ENCODE measurements at regions not wholly inside any gene's neighbourhood (a gene's known extent, or its start where the extent isn't known, plus 50 kb on each side); places are given as distances from the start of the nearest gene placed in this dataset.

DNA sequence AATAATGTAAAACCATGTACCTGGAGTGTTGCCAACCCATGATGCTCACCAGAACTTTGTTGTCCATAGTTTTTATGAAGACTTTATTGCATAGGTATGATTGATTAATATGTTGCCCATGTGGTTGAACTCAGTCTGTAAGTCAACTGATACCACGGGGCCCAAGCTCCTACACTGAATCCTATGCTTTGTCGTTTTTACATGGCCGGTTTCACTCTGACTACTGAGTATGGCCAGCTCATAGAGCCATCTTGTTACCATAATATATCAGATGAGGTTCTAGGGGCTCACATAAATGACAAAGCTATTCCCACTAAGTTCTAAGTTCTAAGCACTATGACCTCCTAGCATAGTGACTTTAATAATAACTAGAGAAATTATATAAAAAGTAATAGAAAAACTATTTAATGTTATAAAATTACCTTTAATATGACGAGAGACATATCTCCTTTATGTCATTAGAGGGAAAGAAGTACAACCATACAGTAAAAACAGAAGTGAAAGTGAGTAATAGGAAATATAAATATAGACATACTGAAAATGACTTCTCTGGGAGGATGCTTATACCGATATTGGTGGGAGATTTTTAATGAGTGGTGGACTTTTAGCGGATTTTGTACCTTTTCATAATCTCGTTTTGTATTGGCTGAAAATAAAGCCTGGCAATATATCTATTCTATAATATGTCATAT is 983.4 kb upstream of the PRMT6 start:
- Mint-ChIP-seq H3K27me3 (ENCODE audit: low read depth) (no peaks in the 10 kb centered on the region), H3K4me1 (no peaks in the 10 kb centered on the region), H3K4me3 (no peak overlapping the region), H3K36me3 (ENCODE audit: low read depth) (no peaks in the 10 kb centered on the region), H3K9me3 (no peaks in the 10 kb centered on the region), H3K27ac (no peak overlapping the region)
- TF ChIP-seq, protein P1, sequence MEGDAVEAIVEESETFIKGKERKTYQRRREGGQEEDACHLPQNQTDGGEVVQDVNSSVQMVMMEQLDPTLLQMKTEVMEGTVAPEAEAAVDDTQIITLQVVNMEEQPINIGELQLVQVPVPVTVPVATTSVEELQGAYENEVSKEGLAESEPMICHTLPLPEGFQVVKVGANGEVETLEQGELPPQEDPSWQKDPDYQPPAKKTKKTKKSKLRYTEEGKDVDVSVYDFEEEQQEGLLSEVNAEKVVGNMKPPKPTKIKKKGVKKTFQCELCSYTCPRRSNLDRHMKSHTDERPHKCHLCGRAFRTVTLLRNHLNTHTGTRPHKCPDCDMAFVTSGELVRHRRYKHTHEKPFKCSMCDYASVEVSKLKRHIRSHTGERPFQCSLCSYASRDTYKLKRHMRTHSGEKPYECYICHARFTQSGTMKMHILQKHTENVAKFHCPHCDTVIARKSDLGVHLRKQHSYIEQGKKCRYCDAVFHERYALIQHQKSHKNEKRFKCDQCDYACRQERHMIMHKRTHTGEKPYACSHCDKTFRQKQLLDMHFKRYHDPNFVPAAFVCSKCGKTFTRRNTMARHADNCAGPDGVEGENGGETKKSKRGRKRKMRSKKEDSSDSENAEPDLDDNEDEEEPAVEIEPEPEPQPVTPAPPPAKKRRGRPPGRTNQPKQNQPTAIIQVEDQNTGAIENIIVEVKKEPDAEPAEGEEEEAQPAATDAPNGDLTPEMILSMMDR (IDR thresholded peaks at IDR 0.05; ENCODE audit: unreplicated experiment in 3 of 3): no peak

DNA sequence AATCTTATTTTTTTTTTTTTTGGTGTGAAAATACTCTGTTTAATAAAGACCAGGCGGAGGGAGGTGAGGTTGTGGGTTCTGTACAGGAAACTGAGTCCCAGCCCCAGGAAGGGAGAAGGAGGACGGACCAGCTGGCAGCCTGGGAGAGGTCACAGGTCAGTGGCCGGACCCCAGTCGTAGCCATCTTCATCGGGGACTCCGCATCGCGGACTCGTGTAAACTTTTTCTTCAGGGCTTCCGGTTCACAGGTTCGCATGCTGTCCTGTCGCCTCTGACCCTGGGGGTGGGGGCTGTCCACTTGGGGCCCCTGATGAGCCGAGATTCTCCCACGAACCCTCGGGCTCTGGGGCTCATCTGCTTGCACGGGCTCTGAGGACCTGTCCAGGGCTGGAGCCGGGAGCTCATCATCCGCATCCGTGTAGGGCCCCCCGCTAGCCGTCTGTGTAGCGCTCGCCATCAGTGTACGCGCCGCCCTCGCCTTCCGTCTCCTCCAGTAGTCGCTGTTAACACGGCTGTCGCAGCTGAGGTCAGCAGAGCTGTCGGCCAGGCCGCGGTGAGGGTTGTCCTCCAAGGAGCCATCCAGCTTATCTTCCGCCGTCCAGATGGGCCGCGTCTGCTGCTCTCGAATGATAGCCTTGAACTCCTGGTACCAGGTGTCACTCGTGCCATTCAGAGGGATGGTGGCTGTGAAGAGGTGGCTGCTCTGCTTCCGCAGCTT is 975.7 kb upstream of the PRMT6 start:
- Mint-ChIP-seq H3K27me3 (ENCODE audit: low read depth) (no peaks in the 10 kb centered on the region), H3K4me3 (no peak overlapping the region), H3K36me3 (ENCODE audit: low read depth) (no peaks in the 10 kb centered on the region), H3K9me3 (no peaks in the 10 kb centered on the region), H3K4me1 (no peaks in the 10 kb centered on the region), H3K27ac (no peak overlapping the region)
- TF ChIP-seq, protein P1 (IDR thresholded peaks at IDR 0.05; ENCODE audit: unreplicated experiment in 3 of 3): no peak

DNA sequence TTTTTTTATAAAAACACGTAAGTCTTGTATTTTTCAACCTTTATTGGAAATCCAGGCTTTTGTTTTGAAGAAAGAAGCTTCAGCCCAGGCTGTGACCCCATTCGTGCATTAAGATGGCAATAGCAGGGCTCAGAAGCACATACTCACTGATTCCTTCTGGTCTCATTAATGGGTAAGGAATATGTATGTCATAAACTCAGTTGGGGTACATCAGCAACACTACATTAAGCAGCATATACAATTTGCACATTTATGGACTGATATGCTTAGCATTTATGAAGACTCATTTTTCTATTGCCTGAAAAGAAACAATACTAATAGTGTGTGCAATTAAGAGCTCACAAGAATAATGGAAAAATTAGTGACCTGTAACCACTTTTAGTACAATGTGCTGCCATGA is 945.4 kb upstream of the PRMT6 start:
- Mint-ChIP-seq H3K27me3 (ENCODE audit: low read depth) (no peaks in the 10 kb centered on the region), H3K27ac (no peak overlapping the region), H3K9me3 (peaks cover 11% of the 10 kb centered on the region), H3K4me3 (no peak overlapping the region), H3K36me3 (ENCODE audit: low read depth) (no peaks in the 10 kb centered on the region), H3K4me1 (no peaks in the 10 kb centered on the region)
- TF ChIP-seq, protein P1 (IDR thresholded peaks at IDR 0.05; ENCODE audit: unreplicated experiment in 3 of 3): no peak

DNA sequence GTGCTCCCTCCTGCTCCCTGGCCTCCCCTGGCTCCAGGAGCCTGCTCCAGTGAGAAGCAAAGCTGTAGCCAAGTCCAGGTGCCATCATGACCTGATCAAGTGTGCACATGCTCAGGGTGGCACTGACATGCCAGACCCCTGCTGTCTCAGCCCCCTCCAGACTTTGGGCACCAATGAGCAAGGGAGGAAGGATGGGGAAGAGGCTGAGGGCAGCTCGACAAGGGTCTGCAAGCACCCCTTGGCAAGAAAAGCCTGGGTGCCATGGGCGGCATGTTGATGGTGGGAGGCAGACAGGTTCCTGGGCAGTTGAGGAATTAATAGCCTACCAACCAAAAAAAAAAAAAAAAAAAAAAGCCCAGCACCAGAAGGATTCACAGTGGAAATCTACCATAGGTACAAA is 942.6 kb upstream of the PRMT6 start:
- Mint-ChIP-seq H3K4me3 (no peak overlapping the region), H3K9me3 (peaks cover 16% of the 10 kb centered on the region), H3K27me3 (ENCODE audit: low read depth) (no peaks in the 10 kb centered on the region), H3K27ac (no peak overlapping the region), H3K4me1 (no peaks in the 10 kb centered on the region), H3K36me3 (ENCODE audit: low read depth) (no peaks in the 10 kb centered on the region)
- TF ChIP-seq, protein P1 (IDR thresholded peaks at IDR 0.05; ENCODE audit: unreplicated experiment in 3 of 3): no peak

DNA sequence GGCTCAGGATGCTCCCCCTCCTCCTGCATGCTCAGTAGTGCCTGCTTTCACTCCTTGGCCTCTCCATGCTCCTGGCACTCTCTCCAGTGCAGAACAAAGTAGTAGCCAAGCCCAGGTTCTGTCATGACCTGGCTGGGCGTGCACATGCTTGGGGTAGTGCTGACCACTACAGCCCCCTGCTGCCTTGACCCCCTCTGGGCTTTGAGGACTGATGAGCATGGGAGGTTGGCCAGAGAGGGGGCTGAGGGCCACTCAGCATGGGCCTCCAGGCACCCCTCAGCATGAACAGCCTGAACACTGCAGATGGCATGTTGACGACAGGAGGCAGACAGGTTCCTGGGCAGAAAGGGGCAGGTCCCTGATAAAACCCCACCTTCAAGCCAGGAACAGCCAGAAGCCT is 935.7 kb upstream of the PRMT6 start:
- no peaks in the 10 kb centered on the region for H3K27me3 Mint-ChIP-seq (ENCODE audit: low read depth)
- H3K9me3 Mint-ChIP-seq: peaks cover 11% of the 10 kb centered on the region
- no peaks in the 10 kb centered on the region for H3K4me1 Mint-ChIP-seq
- no peaks in the 10 kb centered on the region for H3K36me3 Mint-ChIP-seq (ENCODE audit: low read depth)
- no peak overlapping the region for H3K27ac Mint-ChIP-seq
- H3K4me3 Mint-ChIP-seq: no peak overlapping the region
- TF ChIP-seq, protein P1 (IDR thresholded peaks at IDR 0.05; ENCODE audit: unreplicated experiment in 3 of 3): no peak

DNA sequence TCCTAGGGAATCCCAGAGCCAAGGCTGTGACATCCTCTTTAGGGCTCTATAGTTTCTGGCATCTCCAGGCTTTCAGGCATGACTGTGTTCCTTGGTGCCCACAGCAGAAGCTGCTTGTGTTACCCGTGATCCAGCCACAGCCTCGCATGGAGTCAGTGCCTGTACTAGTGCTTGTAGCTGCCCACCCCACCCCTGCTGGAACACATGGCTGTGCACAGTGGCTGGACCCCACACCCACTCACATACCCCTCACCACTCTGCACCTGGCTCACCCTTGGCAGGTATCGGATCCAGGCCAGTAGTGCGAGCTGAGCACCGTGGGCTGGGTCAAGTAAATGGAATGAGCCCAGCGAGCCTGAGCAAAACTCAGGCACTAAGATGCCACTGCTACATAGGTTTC is 934.7 kb upstream of the PRMT6 start:
- TF ChIP-seq, protein P1 (IDR thresholded peaks at IDR 0.05; ENCODE audit: unreplicated experiment in 3 of 3): no peak
- Mint-ChIP-seq H3K4me1 (no peaks in the 10 kb centered on the region), H3K9me3 (peaks cover 11% of the 10 kb centered on the region), H3K4me3 (no peak overlapping the region), H3K36me3 (ENCODE audit: low read depth) (no peaks in the 10 kb centered on the region), H3K27me3 (ENCODE audit: low read depth) (no peaks in the 10 kb centered on the region), H3K27ac (no peak overlapping the region)
